ENCODE measurements at regions not wholly inside any gene's neighbourhood (a gene's known extent, or its start where the extent isn't known, plus 50 kb on each side); places are given as distances from the start of the nearest gene placed in this dataset.

GRCh38 chr1:67570486-67571143 is 114.4 kb upstream of the GADD45A start:
- WGBS, 2 experiments (ENCODE audit: low coverage in 1 of 2, low lambda C conversion rate in 2 of 2, missing lambda C conversion rate in 2 of 2), result 38 to 39% methylated on average over 8 of the region's 8 CpGs
- H3K4me2 ChIP-seq (ENCODE audit: unreplicated experiment), result peak overlapping the region; percentile 27
- H2AFZ ChIP-seq, result peak overlapping the region; percentile 21; the same call in 1 of the 2 replicates

GRCh38 chr1:67571406-67571805 is 113.6 kb upstream of the GADD45A start:
- H3K4me2 ChIP-seq (ENCODE audit: unreplicated experiment), result peak overlapping the region; percentile 27
- H3K27ac ChIP-seq, result peak overlapping the region; percentile 80
- no peaks in the 10 kb centered on the region for H3K79me2 ChIP-seq (ENCODE audit: insufficient read depth)
- no peak for DNase-seq
- H3K27me3 ChIP-seq (replicated peaks; ENCODE audit: insufficient read depth), result no peaks in the 10 kb centered on the region
- in situ Hi-C loops (cut with MboI), result no loop called here
- H3F3A ChIP-seq (ENCODE audit: insufficient read depth), result peaks cover 26% of the 10 kb centered on the region
- H3K9ac ChIP-seq, result peak overlapping the region; percentile 46; the same call in 1 of the 2 replicates
- no peaks in the 10 kb centered on the region for H3K36me3 ChIP-seq (ENCODE audit: low read depth)
- no peaks in the 10 kb centered on the region for H3K9me3 ChIP-seq (ENCODE audit: low read depth)
- no peaks in the 10 kb centered on the region for H3K9me2 ChIP-seq (ENCODE audit: insufficient read depth)
- no peak overlapping the region for H2AFZ ChIP-seq
- TF ChIP-seq EZH2 (IDR thresholded peaks at IDR 0.05; ENCODE audit: insufficient read depth, poor library complexity, severe bottlenecking) (no peak), EZH2phosphoT487 (IDR thresholded peaks at IDR 0.05; ENCODE audit: insufficient read depth, low read depth) (no peak)
- no peak overlapping the region for H3K4me3 ChIP-seq
- H4K20me1 ChIP-seq (ENCODE audit: insufficient read depth), result no peaks in the 10 kb centered on the region
- H3K4me1 ChIP-seq (ENCODE audit: insufficient read depth), result peaks cover 43% of the 10 kb centered on the region

More at GRCh38 chr1:67570486-67571143, 114.4 kb upstream of the GADD45A start:
- Histone ChIP-seq H3F3A (ENCODE audit: insufficient read depth) (peaks cover 21% of the 10 kb centered on the region), H3K4me1 (ENCODE audit: insufficient read depth) (peaks cover 38% of the 10 kb centered on the region), H3K79me2 (ENCODE audit: insufficient read depth) (no peaks in the 10 kb centered on the region), H3K36me3 (ENCODE audit: low read depth) (no peaks in the 10 kb centered on the region), H3K4me3 (no peak overlapping the region), H3K9me3 (ENCODE audit: low read depth) (no peaks in the 10 kb centered on the region), H3K27ac (peak overlapping the region; percentile 80), H3K9ac (peak overlapping the region; percentile 46), H3K27me3 (replicated peaks; ENCODE audit: insufficient read depth) (no peaks in the 10 kb centered on the region), H4K20me1 (ENCODE audit: insufficient read depth) (no peaks in the 10 kb centered on the region), H3K9me2 (ENCODE audit: insufficient read depth) (no peaks in the 10 kb centered on the region)
- peak; percentile 97 for DNase-seq
- in situ Hi-C loops (cut with MboI), result no loop called here
- TF ChIP-seq EZH2phosphoT487 (IDR thresholded peaks at IDR 0.05; ENCODE audit: insufficient read depth, low read depth), result no peak

DNA sequence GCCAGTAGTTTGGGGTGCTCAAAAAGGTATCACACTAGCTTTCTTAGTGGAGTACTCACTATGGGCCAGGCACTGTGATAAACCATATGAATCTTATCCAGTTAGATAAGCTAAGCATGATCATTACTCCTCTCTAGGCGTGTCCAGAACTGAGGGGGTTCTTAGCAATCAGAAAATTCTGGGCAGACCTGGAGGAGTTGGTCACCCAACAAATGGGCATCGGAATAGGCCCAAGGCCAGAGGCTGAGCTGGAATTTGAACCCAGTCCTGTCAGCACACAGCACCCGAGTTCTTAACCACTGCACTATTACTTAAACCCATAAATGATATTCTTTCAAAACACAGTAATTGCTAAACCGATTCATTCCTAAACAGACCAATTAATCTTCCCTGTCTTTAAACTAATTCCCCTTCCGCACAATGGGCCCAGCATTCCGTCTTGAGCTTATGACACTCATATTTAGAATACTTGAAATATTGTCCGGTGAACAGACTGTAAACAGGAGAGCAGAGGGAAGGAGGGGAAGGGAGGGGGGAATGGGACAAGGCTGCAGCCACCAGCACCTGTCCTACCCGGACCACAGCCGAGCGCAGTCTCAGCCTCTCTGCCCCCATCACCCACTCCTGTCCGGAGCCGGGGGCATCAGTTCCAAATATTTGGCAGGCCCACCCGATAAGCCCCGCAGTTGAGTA is 113.0 kb upstream of the GADD45A start:
- DNase-seq, result no peak
- H3K9me2 ChIP-seq (ENCODE audit: insufficient read depth), result no peaks in the 10 kb centered on the region
- no peak for TF ChIP-seq EZH2 (IDR thresholded peaks at IDR 0.05; ENCODE audit: insufficient read depth, poor library complexity, severe bottlenecking)
- no peak for TF ChIP-seq EZH2phosphoT487 (IDR thresholded peaks at IDR 0.05; ENCODE audit: insufficient read depth, low read depth)
- H3K4me1 ChIP-seq (ENCODE audit: insufficient read depth), result peaks cover 43% of the 10 kb centered on the region
- H3K27ac ChIP-seq, result no peak overlapping the region
- no peak overlapping the region for H3K4me3 ChIP-seq
- no peaks in the 10 kb centered on the region for H3K36me3 ChIP-seq (ENCODE audit: low read depth)
- in situ Hi-C loops (cut with MboI), result no loop called here
- H3K9me3 ChIP-seq (ENCODE audit: low read depth), result no peaks in the 10 kb centered on the region
- peaks cover 26% of the 10 kb centered on the region for H3F3A ChIP-seq (ENCODE audit: insufficient read depth)
- no peaks in the 10 kb centered on the region for H3K27me3 ChIP-seq (replicated peaks; ENCODE audit: insufficient read depth)
- 65 to 74% methylated on average over 14 of the region's 14 CpGs for WGBS, 2 experiments (ENCODE audit: low coverage in 1 of 2, low lambda C conversion rate in 2 of 2, missing lambda C conversion rate in 2 of 2)
- no peak overlapping the region for H3K4me2 ChIP-seq (ENCODE audit: unreplicated experiment)
- no peaks in the 10 kb centered on the region for H3K79me2 ChIP-seq (ENCODE audit: insufficient read depth)
- no peak overlapping the region for H2AFZ ChIP-seq
- H4K20me1 ChIP-seq (ENCODE audit: insufficient read depth), result no peaks in the 10 kb centered on the region
- no peak overlapping the region for H3K9ac ChIP-seq

DNA sequence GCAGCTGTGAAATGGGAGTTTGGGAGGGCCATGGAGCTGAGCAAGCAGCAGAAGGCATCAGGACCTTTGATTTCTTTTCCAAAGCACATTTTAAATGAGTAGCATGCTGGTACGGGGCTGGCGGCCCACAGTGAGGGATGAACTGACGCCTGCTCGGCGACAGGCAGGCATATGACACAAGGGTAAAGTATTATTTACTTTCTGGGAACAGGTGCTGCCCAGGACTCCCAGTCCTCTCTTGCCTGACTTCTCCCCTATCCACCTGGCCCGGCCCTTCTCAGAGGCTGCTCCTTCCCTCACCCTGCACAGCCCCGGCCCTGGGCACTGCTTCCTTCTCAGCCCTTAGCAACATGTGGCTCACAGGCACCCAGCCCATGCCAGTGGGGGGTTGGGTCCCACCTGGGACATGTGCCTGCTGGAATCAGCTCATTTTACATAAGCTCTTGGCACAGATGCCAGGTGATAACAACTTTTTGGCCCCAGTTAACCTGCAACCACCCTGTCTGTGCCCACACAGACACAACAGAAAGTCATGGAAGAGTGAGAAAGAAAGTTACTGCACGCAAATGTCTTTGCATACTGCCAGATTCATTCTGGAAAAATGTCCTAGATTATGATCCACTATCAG is 112.3 kb upstream of the GADD45A start:
- Histone ChIP-seq H3F3A (ENCODE audit: insufficient read depth) (peaks cover 26% of the 10 kb centered on the region), H3K9ac (0 out of 2 replicates have a peak overlapping the region, but pooled peaks have one; percentile 18), H3K36me3 (ENCODE audit: low read depth) (no peaks in the 10 kb centered on the region), H3K4me2 (ENCODE audit: unreplicated experiment) (no peak overlapping the region), H3K79me2 (ENCODE audit: insufficient read depth) (no peaks in the 10 kb centered on the region), H3K4me1 (ENCODE audit: insufficient read depth) (peaks cover 43% of the 10 kb centered on the region), H3K9me2 (ENCODE audit: insufficient read depth) (no peaks in the 10 kb centered on the region), H4K20me1 (ENCODE audit: insufficient read depth) (no peaks in the 10 kb centered on the region), H3K27me3 (replicated peaks; ENCODE audit: insufficient read depth) (no peaks in the 10 kb centered on the region), H3K9me3 (ENCODE audit: low read depth) (no peaks in the 10 kb centered on the region), H3K27ac (peak overlapping the region; percentile 32), H3K4me3 (no peak overlapping the region), H2AFZ (no peak overlapping the region)
- TF ChIP-seq EZH2phosphoT487 (IDR thresholded peaks at IDR 0.05; ENCODE audit: insufficient read depth, low read depth) (no peak), EZH2 (IDR thresholded peaks at IDR 0.05; ENCODE audit: insufficient read depth, poor library complexity, severe bottlenecking) (no peak)
- DNase-seq, result peak; percentile 43
- WGBS, 2 experiments (ENCODE audit: low coverage in 1 of 2, low lambda C conversion rate in 2 of 2, missing lambda C conversion rate in 2 of 2), result 49 to 55% methylated on average over 8 of the region's 8 CpGs
- in situ Hi-C loops (cut with MboI), result no loop called here
